HL-60/S4 treated with retinoic acid at 250 ng/mL for 4 days and 3 days (cell line): ENCODE measurements at regions not wholly inside any gene's neighbourhood (a gene's known extent, or its start where the extent isn't known, plus 50 kb on each side); places are given as distances from the start of the nearest gene placed in this dataset.
"Not testable (repeated sequence)": the region's sequence is repeated elsewhere in the genome, so short reads cannot be mapped to it uniquely, and the experiment has no call there.

Source experiments
- in situ Hi-C: fragments of 300-500 bp; cut with MboI; formaldehyde crosslinking; loops from 2 replicates; pipeline ENCODE4 v1.7.0; 2022; ENCODE audit warnings: low sequenced_read_pairs

DNA sequence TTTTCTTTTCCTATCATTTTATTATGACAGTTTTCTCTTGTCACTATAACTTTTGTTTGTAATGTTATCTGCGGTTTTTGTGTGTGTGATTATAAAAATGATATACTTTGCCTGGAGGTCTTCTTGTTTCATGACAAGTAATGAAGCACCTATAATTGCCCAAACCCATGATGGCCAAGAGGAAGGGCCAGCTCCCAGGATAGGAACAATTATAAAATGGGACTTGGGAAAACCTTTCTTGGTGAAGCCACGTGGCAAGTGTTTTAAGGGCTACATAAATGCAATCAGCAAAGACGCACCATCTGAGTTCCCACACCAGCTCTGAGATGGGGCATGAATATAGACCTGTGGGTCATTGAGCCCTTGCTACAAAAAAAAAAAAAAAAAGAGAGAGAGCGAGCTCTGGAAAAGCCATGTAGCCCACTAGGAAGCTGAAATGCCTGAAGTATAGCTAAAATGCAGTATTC, 462.6 kb upstream of the RUNX1 start:
- in situ Hi-C loops, result no loop called here

DNA sequence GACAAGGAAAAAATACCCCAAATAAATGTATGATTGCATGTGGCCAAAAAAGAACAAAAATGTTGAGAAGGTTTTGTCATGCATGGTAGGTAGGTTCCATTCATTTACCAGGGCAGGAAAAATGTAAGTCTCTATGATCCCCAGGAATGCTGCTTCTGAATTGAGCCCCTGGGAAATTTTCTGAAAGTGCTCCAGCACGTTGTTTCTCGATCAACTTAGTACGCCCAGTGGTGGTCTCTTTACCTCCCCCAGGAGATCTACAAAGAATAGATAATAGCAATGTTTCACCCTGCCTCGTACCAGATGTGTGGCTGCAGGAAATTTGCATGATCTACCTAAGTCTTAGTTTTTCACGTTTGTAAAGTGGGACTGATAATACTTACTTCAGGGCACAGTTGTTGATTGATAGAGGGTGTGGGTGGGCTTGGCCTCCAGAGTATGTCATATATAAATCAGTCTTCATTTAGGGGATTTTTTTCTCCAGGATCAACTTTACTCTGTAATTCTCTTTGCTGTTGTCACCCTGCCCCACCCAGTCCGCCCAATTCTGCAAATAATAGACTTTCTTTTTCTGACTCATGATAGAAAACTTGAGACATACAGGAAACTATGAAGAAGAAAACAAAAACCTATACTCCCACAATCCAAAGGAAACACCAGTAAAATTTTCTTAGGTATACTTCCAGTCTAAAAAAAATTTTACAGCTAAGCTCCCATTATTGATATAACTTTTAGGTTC, 462.0 kb upstream of the RUNX1 start:
- in situ Hi-C loops, result no loop called here

DNA sequence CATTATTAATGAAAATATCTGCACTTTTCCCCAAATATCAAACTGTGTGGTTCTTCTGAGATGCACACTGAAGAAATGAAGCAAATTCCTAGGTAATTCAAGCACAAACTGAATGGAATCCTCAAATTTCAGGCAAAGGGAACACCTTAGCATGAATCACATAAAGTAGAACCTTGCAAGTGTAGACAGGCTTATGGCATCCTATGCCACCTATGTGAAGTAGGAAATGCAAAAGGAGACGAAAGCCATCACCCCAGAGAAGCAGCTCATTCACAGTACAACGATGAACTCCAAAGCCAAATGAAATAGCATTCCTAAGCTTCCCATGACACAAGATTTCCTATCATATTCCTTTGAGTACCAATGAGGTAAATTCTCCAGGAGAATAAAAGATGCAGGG, 461.2 kb upstream of the RUNX1 start:
- in situ Hi-C loops, result no loop called here

DNA sequence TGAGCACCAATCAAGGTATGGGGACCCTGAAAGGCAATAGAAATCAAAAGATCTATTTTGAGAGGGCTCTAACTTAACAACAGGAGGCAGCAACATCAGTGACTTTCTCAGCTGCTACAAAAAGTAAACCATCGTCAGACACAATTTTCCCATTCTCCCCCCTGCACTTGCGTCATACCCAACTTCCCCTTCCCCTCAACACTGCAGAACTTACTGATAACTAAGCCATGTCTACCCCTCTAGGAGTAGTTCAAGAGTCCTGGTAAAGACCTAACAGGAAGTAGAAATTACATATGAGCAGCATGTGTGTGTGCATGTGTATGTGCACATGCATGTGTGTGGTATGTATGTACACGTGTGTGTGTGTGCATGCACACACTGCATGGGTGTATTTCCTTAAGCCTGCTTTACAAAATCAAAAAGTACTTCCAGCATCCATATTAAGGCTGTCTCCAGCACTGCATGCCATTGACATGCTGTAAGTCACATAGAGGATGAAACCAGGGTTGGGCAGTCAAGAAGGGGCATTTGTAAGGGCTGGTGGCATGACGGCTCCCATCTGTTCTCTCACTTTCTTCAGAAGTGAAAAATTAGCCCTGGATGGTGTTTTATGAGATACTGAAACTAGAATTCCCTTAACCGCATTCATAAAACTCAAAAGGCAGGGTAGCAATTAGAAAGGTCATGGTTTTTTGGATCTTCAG, 460.1 kb upstream of the RUNX1 start:
- in situ Hi-C loops, result no loop called here

DNA sequence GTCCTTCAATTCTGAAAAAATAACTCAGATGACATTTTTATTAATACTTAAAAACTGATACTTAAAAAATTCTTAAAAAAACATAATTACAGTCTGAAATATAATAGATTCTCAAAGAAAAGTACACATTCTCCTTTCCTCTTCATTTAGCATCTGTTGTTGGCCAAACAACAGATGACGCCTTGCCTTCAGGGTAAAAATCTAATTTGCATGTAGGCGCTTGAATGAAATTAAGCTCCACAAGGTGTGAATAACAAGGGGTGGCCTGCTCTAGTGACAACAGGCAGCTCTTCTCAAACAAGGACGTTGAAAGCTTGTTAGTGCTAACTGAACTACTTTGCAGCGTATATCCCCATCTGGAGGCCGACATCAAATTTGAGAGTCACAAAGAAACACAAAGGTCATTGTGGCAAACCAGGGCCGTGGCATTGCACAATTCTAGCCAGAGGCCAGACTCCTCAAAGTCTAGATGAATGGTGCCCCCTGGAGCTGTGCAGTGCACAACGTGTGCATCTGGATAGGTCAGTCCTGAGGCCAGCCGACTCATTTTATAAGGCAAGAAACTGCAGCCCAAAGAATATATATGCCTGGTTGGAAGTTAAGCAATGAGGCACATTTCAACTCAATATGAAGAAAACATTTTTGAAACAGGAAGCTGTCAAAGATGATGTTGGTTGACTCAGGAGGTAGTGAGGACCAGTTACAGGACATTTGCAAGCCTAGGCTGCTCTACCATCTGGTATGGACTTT, 459.2 kb upstream of the RUNX1 start:
- in situ Hi-C loops, result no loop called here

DNA sequence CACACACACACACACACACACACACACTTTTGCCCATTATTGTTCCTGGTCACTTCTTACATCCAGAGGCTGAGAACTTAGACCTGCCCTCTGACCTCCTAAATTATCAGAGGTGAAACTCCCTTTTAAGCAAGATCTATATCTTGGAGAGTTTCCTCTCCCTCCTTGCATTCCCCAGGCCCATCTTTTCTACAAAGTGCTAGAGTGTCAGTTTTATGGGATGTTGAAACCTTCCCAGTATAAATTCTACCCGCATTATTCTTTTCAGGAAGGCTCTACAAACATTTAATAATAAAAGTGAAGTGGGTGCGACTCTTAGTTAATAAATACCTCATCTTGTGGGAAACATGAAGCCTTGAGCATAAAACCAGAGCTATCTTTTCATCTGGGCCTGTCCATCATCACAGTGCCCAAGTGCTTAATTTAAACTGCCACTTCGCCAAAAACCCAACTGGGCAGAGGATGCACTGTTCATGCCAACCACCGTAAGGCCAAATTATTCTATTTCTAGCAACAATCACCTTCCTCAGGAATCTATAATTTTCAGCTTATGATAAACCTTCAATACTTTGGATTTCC, 458.2 kb upstream of the RUNX1 start:
- in situ Hi-C loops, result no loop called here

DNA sequence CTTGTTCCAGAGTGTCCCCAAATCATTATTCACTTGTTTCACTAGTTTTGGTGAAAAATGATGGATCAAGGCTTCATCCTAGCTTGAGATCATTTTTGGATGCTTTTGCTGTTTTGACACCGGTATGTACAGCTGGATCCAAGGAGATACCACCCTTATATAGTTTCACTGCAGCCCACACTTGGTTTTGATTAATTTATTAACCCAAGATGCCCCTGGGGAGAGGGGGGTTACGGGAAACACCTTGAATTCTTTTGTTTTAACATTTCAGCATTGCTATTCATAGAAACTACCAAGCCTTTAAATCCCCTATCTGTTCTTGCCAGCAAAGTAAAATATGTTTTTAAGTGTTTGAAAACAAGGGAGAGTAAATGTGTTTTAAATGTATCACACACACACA, 457.7 kb upstream of the RUNX1 start:
- in situ Hi-C loops, result no loop called here

DNA sequence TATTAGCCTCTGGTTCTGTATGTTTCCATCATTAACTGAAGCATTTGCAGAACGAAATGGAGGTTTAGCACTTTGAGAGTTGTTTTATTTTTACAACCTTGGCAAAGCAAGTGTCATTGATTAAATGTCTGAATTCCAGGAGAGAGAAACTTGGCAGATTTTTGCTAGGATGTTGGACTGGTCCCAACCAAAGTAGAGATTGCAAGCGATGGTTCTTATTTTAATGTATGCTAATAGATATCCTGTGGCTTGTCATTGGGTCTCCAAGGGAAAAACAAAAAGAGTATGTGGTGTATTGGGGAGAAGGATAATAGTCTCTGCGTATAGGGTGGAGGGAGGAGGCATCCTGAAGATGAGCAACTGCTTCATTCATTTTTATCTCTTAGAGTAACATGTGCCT, 457.2 kb upstream of the RUNX1 start:
- in situ Hi-C loops, result no loop called here

DNA sequence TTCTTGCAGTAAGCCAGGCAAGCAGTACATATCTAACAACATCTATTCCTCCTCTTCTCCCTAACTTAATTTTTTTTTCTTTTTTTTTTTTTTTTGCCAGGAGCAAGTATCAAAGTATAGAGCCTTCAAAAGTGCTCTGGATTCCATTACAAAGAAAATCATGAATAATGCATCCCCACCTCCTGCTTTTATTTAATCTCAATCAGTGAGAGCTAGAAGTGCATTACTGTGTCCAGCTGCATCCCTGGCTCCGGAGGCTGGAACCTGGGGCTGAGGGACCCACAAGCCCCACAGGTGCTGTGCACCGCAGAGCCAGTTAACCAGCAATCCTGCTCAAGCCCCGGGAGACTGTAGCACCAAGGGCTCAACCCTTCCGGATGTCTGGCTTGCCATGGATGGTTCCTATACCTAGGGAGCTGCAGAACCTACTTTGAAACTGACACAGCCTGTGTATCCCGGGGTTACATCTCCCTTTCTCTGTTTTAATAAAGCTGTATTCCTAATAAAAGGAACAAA, 455.9 kb upstream of the RUNX1 start:
- in situ Hi-C loops, result no loop called here

DNA sequence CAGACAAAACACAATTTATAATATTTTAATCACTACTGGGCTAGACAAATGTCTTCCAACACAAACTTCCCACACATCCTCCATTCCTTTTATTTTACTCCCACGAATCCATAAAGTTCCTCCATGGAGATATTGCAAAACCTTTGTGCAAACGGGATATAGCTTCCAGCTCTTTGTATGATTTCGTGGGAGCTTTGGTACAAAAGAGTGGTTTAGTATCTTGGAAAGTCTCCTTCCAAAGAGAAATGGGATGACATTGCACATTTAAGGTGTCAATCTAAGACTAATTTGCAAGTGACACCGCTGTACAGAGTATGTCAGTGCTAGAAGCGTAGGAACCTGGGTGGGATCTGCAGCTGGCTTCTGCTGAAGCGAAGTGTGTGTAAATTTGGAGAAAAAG, 455.2 kb upstream of the RUNX1 start:
- in situ Hi-C loops, result no loop called here

DNA sequence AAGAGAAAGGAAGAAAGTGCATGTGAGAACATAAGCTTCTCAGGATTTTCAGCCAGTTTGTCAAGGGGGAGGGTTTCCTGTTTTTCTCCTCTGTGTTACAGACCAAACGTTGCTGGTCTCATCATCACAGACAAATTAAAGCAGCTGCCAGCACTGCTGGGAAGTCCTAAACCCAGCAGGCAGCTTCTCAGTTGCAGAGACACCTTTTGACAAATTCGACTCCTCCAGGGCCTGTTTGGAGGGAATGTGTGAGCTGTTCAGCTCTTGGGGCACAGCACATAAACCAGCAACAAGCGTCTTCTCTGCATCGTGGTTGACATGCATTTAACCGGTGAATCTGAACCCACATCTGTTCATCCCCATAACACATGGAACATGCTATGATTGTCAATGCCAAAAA, 454.6 kb upstream of the RUNX1 start:
- in situ Hi-C loops, result no loop called here

DNA sequence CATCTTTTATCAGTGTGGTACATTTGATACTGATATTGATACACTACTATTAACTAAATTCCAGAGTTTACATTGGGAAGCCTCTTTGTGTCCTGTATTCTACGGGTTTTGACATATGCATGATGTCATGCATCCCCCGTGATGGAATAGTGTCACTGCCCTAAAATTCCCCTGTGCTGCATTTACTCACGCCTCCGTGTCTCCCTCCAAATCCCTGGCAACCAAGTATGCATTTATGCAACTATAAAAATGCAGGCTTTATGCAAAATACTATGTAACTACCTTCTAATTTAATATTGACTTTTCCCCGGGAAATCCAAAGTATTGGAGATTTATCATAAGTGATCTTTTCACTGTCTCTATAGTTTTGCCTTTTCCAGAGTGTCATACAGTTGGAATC, 453.7 kb upstream of the RUNX1 start:
- in situ Hi-C loops, result no loop called here

DNA sequence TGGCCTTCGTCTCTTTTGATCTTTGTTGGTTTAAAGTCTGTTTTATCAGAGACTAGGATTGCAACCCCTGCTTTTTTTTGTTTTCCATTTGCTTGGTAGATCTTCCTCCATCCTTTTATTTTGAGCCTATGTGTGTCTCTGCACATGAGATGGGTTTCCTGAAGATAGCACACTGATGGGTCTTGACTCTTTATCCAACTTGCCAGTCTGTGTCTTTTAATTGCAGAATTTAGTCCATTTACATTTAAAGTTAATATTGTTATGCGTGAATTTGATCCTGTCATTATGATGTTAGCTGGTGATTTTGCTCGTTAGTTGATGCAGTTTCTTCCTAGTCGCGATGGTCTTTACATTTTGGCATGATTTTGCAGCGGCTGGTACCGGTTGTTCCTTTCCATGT, 448.4 kb upstream of the RUNX1 start:
- in situ Hi-C loops, result not testable (repeated sequence)

DNA sequence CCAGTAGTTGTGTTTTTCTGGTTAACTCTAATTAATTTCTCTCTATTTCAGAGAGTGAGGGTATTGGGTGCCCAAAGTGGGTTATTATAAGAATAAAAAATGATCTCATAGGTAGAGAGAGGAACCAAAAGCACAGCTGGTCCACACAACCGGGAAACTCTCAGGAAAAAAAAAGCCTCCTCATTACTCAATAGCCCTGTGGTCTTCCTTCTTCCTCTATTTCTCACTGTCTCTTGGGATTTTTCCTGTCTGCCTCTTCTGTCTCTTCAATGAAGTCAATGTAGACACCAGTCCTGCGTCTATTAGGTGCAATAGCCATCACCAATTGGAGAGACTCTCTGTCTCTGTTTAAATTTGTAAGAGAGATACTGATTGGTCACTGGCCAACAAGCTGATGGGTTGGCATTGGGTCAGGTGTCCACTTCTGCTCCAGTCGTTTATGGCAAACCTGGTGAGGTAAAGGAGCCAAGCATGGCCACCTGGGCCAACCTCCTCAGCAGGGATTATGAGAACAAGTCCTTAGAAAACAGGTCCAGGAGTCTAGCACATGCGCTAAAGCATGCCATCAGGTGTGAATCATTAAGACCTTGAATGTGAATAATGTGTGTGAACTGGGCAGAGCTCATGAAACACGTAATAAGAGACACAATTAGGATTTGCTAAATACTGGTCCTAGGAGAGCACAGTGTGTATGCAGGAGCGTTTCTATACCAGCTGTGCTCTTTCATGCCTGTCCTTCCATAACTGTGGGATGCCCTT, 443.0 kb upstream of the RUNX1 start:
- in situ Hi-C loops, result no loop called here

DNA sequence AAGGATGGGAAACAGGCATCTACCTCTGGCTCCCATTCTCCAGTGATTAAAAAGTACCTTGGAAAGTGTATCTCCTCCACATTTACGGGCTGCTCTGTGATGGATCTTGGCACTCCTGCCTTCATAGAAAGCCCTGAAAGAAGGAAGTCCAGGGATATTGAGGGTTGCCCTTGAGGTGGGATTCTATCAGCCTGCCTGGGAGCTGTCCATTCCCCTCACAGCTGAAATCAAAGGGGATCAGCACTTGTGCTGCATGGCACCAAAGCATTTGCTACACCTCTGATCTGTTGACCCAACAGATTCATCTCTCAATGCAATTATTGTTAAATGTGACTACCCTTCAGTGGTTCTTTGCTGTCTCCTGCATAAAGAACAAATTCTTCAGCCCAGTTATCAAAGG, 442.0 kb upstream of the RUNX1 start:
- in situ Hi-C loops, result no loop called here

DNA sequence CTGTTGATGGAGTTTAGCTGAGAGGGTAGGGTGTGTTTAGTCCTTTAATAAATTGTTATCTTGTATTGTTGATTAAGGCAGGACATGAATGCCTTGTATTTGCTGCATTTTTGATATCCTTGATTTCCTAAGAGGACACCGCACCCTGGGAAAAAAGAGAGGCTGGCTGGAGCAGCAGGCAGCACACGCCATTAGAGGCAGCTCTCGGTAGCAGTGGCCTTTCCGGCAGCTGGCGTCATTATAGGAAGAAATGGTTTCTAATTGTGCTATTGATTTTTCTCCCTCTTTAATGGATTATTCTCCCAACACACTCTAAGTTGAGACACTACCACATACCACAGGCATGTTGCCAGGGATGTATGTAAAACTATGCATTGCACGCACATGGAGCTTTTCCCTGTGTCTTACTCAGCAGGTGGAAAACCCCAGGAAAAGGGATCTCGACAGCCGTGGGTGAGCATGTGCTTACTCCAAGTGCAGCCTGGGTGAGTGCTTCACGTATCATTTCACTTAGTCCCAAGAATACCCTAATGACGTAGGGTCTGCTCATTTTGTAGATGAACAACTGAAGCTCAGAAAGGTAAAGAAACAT, 440.4 kb upstream of the RUNX1 start:
- in situ Hi-C loops, result no loop called here

DNA sequence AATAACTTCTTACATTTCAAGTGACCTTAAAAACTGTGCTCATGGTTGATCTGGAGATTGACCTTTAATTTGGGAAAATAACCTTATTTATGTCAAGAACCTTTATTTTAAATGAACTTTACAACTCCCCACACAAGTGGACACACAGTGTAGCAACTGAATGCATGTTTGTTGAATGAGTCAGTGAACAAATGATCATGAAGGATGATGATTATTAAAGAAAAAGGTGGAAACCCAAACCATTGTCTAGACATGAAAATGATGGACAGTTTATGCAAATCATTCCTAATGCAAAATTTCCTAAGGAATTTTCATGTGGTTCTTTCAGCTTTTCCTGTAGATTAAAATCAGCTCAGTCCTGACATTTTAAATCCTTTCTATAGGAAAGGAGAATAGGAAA, 439.8 kb upstream of the RUNX1 start:
- in situ Hi-C loops, result no loop called here

DNA sequence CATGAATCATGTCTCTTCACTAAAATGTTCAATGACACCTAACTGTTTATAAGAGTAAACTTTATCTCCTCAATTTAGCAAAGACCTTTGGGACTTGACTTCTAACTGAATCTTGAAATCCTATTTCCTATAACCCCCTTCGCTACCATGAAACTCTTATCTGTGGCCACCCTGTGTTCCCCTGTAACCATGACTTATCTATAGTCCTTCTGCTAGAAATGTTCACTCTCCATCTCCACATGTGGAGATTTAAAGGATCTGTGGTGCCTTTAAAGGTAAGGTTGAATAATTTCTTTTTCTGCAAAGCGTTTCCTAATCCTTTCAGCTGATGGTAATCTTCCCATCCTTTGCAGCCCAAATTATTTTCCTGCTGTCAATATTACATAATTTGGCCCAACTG, 436.3 kb upstream of the RUNX1 start:
- in situ Hi-C loops, result no loop called here

DNA sequence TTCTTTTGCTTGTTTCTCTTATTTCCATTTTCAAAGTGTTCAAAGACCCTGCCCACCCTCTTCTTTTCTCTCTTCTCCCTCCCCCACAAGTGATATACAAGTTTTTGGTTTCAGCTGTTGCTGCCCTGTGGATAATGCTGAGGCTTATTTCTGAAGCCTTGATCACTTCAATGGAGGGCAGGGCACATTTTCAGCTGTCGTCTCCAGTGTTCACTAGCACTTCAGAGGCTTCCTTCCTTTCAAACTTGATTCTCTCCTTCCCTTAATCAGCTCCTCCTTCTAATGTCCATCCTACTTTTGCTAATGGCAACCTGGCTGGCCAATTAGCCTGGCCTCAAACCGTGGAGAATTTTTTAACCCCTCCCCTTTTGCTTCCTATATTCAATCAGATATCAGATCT, 435.7 kb upstream of the RUNX1 start:
- in situ Hi-C loops, result no loop called here

DNA sequence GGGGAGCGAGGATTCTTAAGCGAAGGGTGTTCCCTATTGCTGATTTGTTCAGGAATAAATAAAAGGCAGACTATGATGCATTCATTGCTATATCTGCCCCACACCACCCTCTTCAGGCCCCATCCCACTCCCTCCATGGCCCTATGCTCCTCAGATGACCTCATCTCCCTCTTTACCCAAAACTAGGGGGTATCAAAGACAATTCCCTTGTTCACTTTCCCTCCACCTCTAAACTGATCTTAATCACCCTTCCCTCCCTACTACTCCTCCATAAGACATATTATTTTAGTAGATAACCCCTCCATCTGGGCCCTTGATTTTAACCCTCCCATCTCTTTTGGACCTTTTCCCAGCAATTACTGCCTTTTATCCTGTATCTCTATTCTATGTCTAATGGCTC, 434.9 kb upstream of the RUNX1 start:
- in situ Hi-C loops, result no loop called here
